ENCODE measurements at regions not wholly inside any gene's neighbourhood (a gene's known extent, or its start where the extent isn't known, plus 50 kb on each side); places are given as distances from the start of the nearest gene placed in this dataset.

GRCh38 chr3:64763980-64764379, 76.2 kb upstream of the ADAMTS9 start:
- TF ChIP-seq GATA2 (IDR thresholded peaks at IDR 0.05; ENCODE audit: low read depth, low read length) (no peak), GATA3 (IDR thresholded peaks at IDR 0.05; ENCODE audit: low read depth, low read length) (no peak)
